Transverse colon (tissue), 4 donors: ENCODE measurements at regions not wholly inside any gene's neighbourhood (a gene's known extent, or its start where the extent isn't known, plus 50 kb on each side); places are given as distances from the start of the nearest gene placed in this dataset.

ENCODE experiments used
- EP300 ChIP-seq: sonication (generic); formaldehyde crosslinking; IDR thresholded peaks from one replicate; pipeline ENCODE4 v1.6.1; 2017; ENCODE audit warnings: antibody characterized with exemption, low read depth
- POLR2A ChIP-seq: fragments of 450-650 bp; IDR thresholded peaks from one replicate; pipeline ENCODE4 v1.6.1; 2016; ENCODE audit warnings: antibody characterized with exemption, mild to moderate bottlenecking, moderate library complexity
- POLR2AphosphoS5 ChIP-seq, 3 donors: sonication (generic); formaldehyde crosslinking; IDR thresholded peaks; one replicate each; pipeline ENCODE4 v1.6.1; 2016; ENCODE audit warnings: antibody characterized with exemption in 3 of 3
- TF ChIP-seq, protein P1 (sequence below), 5 experiments: fragments of 200-600 bp in 3 of 5; fragments of 450-650 bp in 2 of 5; sonication (generic) in 3 of 5; IDR thresholded peaks; 1 replicate in 2 of 5; 2 replicates in 3 of 5; pipeline ENCODE4 v1.5.1; 2016 to 2017; ENCODE audit warnings: antibody characterized with exemption in 5 of 5, inconsistent platforms in 3 of 5, mild to moderate bottlenecking in 2 of 5, moderate library complexity in 1 of 5

DNA sequence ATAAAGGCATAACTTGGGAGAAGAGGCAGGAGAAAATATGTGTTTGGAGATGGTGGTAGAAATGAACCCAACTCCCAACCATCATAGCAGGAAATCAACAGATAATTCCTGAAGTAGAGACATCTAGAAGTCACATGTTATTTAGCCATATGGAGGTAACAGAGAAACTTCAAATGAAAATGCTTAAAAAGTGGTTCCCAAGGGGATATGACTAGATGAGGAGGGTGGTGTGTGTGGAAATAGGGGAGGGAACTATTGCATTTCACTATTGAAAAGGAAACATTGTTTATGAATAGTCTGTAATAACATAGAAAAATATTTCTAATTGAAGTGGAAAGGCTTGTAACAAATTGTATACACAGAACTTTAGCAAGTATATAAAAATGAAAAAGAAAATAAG lies 412.0 kb downstream of the SHISA9 start:
- TF ChIP-seq, protein P1, sequence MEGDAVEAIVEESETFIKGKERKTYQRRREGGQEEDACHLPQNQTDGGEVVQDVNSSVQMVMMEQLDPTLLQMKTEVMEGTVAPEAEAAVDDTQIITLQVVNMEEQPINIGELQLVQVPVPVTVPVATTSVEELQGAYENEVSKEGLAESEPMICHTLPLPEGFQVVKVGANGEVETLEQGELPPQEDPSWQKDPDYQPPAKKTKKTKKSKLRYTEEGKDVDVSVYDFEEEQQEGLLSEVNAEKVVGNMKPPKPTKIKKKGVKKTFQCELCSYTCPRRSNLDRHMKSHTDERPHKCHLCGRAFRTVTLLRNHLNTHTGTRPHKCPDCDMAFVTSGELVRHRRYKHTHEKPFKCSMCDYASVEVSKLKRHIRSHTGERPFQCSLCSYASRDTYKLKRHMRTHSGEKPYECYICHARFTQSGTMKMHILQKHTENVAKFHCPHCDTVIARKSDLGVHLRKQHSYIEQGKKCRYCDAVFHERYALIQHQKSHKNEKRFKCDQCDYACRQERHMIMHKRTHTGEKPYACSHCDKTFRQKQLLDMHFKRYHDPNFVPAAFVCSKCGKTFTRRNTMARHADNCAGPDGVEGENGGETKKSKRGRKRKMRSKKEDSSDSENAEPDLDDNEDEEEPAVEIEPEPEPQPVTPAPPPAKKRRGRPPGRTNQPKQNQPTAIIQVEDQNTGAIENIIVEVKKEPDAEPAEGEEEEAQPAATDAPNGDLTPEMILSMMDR (IDR thresholded peaks at IDR 0.05): no peak
- TF ChIP-seq POLR2A (no peak), EP300 (no peak), POLR2AphosphoS5 (IDR thresholded peaks at IDR 0.05) (no peak)
